RWPE2 (cell line): ENCODE measurements at regions not wholly inside any gene's neighbourhood (a gene's known extent, or its start where the extent isn't known, plus 50 kb on each side); places are given as distances from the start of the nearest gene placed in this dataset.

Experiments
- ATAC-seq: fragments of 200-7000 bp; cut with Tn5 transposase; 3 replicates; pipeline ENCODE4 v1.9.1; 2021; ENCODE audit warnings: low read depth
- DNase-seq: peaks from one replicate; pipeline ENCODE4 v3.0.0-alpha.2; 2020; ENCODE audit warnings: low spot score
- H3K27ac ChIP-seq: fragments of 450-650 bp; 2 replicates; pipeline ENCODE4 v1.5.1; 2017; ENCODE audit warnings: mild to moderate bottlenecking; ENCODE audit not compliant: poor library complexity, severe bottlenecking
- H3K27me3 ChIP-seq: fragments of 250-450 bp; sonication (Bioruptor Pico); 2 replicates; pipeline ENCODE4 v1.5.1; 2021; ENCODE audit warnings: mild to moderate bottlenecking, moderate library complexity; ENCODE audit not compliant: insufficient read depth, poor library complexity, severe bottlenecking
- H3K36me3 ChIP-seq: fragments of 250-450 bp; sonication (Bioruptor Pico); 2 replicates; pipeline ENCODE4 v1.5.1; 2020; ENCODE audit warnings: low read depth, mild to moderate bottlenecking, moderate library complexity
- H3K4me1 ChIP-seq: fragments of 250-450 bp; sonication (Bioruptor Pico); 2 replicates; pipeline ENCODE4 v1.5.1; 2021; ENCODE audit warnings: mild to moderate bottlenecking, moderate library complexity; ENCODE audit not compliant: insufficient read depth, poor library complexity, severe bottlenecking
- H3K4me3 ChIP-seq: fragments of 250-450 bp; sonication (Bioruptor Pico); 2 replicates; pipeline ENCODE4 v1.5.1; 2021; ENCODE audit warnings: mild to moderate bottlenecking, moderate library complexity; ENCODE audit not compliant: severe bottlenecking
- H3K9me3 ChIP-seq: fragments of 250-450 bp; sonication (Bioruptor Pico); 2 replicates; pipeline ENCODE4 v1.5.1; 2021; ENCODE audit warnings: mild to moderate bottlenecking, moderate library complexity; ENCODE audit not compliant: severe bottlenecking
- CTCF ChIP-seq: fragments of 450-650 bp; IDR thresholded peaks from one replicate; pipeline ENCODE4 v1.5.1; 2017; ENCODE audit warnings: mild to moderate bottlenecking, moderate library complexity; ENCODE audit not compliant: poor library complexity, severe bottlenecking

GRCh38 chr11:127350476-127350875 lies 349.9 kb upstream of the KIRREL3 start:
- ATAC-seq (no peak), DNase-seq (no peak)
- Histone ChIP-seq H3K36me3 (no peaks in the 10 kb centered on the region), H3K4me1 (no peaks in the 10 kb centered on the region), H3K9me3 (peaks cover 3% of the 10 kb centered on the region), H3K4me3 (no peak overlapping the region), H3K27me3 (peaks cover 3% of the 10 kb centered on the region), H3K27ac (no peak overlapping the region)
- no peak for TF ChIP-seq CTCF

GRCh38 chr11:127345819-127346459 lies 345.4 kb upstream of the KIRREL3 start:
- Histone ChIP-seq H3K4me3 (no peak overlapping the region), H3K36me3 (no peaks in the 10 kb centered on the region), H3K4me1 (no peaks in the 10 kb centered on the region), H3K27ac (no peak overlapping the region), H3K9me3 (peaks cover 3% of the 10 kb centered on the region), H3K27me3 (peaks cover 4% of the 10 kb centered on the region)
- ATAC-seq (no peak), DNase-seq (no peak)
- peak; percentile 86 for TF ChIP-seq CTCF

GRCh38 chr11:127340438-127340837 lies 339.9 kb upstream of the KIRREL3 start:
- ATAC-seq (no peak), DNase-seq (no peak)
- H3K27me3 ChIP-seq = peaks cover 4% of the 10 kb centered on the region
- TF ChIP-seq CTCF = no peak
- H3K4me3 ChIP-seq = no peak overlapping the region
- no peaks in the 10 kb centered on the region for H3K4me1 ChIP-seq
- no peak overlapping the region for H3K27ac ChIP-seq
- H3K9me3 ChIP-seq = no peaks in the 10 kb centered on the region
- H3K36me3 ChIP-seq = no peaks in the 10 kb centered on the region

- DNase-seq = no peak
- no peaks in the 10 kb centered on the region for H3K36me3 ChIP-seq
- H3K4me3 ChIP-seq = no peak overlapping the region
- ATAC-seq = no peak
- no peaks in the 10 kb centered on the region for H3K4me1 ChIP-seq
- H3K9me3 ChIP-seq = no peaks in the 10 kb centered on the region
- H3K27me3 ChIP-seq = no peaks in the 10 kb centered on the region
- TF ChIP-seq CTCF = no peak
- no peak overlapping the region for H3K27ac ChIP-seq
Measured at GRCh38 chr11:127339376-127339775, 338.8 kb upstream of the KIRREL3 start.
